ENCODE measurements at regions not wholly inside any gene's neighbourhood (a gene's known extent, or its start where the extent isn't known, plus 50 kb on each side); places are given as distances from the start of the nearest gene placed in this dataset.

DNA sequence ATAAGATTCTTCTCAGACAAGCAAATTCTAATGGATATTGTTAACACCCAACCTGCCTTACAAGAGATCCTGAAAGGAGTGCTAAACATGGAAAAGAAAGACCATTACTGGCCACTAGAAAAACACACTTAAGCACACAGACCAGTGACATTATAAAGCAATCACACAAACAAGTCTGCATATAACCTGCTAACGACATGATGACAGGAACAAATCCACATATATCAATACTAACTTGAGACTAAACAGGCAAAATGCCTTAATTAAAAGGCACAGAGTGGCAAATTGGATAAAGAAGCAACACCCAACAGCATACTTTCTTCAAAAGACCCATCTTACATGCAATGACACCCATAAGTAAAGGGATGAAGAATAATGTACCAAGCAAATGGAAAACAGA, 100.5 kb upstream of the PCDH18 start:
- DNase-seq (ENCODE audit: low spot score) = no peak

DNA sequence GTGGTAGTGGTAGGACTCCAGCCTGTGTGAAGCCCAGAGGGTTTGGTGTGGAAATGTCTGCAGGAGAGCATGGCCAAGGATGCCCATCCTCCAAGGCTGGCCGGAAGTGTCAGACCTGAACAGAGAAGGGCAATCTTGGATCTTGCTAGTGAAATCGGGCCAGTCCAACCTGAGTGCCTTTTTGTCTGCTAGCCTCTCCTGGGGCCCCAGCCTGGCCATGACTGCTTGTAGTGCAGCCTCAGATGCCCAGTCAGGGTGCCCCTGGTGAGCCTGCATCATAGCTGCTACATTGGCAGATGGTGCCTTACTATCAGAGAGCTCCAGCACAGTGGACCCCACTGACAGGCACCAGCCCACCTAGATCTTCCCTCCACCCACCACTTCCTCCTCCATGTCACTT, 99.3 kb upstream of the PCDH18 start:
- DNase-seq (ENCODE audit: low spot score) = no peak

DNA sequence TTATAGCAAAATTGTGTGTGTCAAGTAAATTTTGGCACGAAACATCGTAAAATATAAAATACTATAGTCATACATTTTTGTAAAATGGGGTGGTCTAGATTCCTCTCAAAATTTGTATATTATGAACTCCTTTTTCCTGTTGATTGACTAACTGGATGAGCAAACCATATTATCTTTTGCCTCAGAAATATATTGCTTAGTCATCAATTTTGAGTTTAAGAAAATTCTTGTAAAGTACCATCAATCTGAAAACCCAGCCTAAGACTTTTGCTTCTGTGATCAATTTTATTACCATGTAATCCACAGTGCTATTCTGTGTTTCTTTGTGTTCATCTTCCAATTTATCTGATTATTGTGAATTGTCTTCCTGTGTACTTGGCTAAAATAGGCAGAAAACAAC, 98.0 kb upstream of the PCDH18 start:
- DNase-seq (ENCODE audit: low spot score) = no peak

DNA sequence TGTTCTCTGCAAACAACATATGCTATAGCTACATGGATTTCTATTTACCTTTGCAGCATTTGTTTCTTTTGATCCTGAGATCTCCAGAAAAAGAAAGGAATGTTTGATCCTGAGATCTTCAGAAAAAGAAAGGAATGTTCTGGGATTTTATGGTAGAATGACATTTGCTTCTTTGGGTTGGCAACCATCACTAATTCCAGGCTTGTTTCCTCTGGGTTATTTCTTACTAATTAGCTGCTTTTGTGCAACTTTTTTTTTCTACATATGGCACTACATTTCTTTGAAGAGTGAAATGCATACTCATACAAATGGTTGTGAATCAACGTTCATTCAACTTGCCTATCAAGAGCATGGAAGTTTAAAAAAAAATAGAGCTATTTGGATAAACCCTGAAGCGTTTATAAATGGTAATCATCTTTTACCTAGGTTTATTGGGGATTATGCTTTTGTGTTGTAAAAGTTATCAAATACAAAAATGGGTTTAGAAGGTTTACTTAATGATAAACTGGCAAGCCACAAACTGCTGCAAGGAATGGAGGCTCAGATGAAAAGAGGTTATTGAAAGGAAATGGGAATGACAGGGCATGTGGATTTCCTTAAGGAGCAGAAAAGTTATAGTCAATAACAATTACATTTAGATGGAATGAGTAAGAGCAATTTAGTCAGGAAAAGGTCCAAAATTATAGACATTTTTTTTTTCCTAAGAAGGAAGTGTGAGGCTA, 95.6 kb upstream of the PCDH18 start:
- no peak for DNase-seq (ENCODE audit: low spot score)

DNA sequence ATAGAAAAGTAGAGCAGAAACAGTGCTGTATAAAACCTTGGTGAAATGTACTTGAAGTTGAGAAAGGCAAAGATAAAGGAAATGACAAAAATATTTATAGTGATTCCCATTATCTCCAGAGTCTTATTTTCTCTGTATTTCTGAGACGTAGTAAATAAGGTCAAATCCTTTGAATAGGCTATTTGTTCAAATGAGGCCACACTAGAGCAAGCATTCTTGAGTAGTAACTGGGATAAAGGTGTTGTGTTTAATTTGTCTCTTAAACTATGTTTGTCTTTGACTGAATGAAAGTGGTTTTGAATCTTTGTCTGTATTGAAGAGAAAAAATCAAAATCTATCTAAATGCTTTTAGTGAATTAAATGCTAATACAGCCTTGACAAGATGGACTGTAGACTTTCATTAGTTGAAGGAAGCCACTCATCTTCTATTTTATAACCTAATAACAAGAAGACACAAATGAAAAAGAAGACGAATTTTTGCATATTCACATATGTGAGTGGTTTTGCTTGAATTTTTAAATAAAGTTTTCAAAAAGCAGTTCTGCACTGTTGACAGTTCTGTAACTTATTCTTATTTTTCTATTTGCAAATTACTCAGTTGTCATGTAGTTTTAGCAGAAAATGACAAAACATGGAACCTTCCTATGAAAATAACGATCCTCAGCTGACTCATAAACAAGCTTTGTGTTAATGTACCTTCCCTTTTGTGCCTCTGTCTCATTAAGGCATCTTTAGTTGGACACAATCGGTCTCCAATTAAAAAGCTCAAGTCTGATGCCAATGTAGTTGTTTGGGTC, 94.8 kb upstream of the PCDH18 start:
- DNase-seq (ENCODE audit: low spot score) = no peak

DNA sequence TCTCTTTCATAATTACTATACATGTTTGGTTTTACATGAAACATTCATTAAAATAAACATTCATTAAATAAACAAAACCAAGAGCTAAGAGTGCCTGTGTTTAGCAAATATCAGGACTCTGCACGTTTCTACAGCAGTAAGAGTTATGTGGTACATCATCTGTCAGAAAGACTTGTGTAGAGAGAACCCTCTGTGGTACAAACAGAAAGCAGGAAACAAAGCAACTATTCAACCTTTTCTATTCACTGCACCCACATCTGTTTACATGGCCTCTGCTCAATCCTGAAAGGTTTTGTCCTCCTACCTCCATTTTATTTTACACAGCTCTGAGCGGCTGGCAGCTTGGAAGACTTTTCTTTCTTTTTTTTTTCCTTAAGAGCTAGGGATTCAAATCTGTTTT, 90.7 kb upstream of the PCDH18 start:
- DNase-seq (ENCODE audit: low spot score) = no peak

DNA sequence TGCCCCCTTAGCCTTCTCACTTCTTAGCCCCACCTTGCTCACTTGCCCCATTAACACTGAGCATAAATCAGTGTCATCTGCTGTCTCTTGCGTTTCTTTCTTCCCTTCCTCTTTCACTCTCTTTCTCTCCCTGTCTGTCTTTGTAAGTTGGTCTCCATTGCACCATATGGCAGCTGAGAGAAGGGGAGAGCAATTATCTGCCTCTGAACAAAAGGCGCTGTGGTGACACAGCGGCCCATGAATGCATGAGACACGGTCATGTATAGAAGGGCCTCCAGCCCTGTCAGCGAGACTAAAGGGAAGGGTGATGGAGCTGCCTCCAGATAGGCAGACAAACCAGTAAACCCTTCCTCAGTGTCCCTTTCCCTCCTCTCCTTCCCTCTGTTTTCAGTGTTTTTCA, 88.8 kb upstream of the PCDH18 start:
- DNase-seq (ENCODE audit: low spot score) = no peak

DNA sequence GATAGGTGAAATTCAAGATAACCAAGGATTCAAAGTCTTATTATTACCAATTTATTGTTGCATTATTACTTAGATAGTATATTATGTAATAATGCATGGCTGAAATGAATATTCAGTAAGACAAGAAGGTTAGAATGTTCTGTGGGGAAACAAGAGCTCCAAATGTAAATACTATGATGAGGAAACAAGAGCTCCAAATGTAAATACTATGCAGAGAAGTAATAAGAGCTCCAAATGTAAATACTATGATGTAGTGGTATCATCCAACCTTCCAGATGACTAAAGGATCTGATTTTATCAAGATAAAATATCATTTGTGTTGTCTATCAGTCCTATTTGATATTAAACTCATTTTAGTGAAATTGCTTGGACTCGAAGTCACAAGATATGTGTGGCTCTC, 82.2 kb upstream of the PCDH18 start:
- no peak for DNase-seq (ENCODE audit: low spot score)

DNA sequence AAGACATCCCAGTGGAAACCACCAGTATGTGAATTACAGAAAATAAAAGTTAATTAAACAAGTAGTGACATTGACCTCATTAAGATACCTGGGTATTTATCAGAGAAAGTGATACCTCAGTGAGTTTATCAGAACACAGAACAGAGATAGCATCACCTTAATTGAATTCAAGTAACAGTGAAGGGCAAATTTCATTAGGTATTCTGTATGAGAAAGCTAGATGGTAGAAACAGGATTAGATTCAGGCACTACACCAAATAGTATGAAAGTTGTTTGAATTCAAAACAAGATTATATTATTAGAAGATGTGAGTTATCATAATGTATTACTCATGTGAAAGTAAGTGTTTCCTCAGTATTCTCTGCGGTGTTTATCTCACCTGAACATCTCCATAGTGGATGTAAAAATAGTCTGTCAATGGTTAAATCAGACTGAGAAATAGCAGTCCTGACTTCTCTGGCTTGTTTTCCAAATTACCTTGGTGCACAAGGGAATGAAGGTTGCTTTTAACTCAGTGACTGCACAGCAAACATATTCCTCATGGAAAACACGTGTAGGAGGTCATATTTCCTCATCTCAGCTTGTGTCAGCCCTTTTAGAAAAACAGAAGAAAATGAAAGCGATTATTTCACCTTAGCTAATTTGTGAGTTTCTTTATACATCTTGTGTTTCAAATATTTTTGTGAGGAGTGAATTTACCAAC, 79.9 kb upstream of the PCDH18 start:
- no peak for DNase-seq (ENCODE audit: low spot score)

DNA sequence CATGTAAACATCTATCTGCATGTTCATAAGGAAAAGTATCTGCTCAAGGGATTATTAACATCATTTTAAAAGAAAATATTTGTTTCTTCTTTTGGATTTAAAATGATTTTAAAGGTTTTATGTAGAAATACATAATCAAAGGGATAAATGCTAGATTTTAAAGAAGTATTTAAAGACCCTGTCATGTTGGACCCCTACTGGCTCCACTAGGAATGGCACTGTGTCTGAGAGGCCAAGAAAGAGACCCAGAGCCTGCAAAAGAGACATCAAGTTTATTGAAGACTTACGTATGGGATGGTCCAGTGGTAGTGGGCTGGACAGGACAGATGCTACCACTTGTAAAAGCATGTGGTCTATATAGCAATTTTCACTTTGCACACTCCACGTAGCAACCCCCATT, 78.7 kb upstream of the PCDH18 start:
- no peak for DNase-seq (ENCODE audit: low spot score)

DNA sequence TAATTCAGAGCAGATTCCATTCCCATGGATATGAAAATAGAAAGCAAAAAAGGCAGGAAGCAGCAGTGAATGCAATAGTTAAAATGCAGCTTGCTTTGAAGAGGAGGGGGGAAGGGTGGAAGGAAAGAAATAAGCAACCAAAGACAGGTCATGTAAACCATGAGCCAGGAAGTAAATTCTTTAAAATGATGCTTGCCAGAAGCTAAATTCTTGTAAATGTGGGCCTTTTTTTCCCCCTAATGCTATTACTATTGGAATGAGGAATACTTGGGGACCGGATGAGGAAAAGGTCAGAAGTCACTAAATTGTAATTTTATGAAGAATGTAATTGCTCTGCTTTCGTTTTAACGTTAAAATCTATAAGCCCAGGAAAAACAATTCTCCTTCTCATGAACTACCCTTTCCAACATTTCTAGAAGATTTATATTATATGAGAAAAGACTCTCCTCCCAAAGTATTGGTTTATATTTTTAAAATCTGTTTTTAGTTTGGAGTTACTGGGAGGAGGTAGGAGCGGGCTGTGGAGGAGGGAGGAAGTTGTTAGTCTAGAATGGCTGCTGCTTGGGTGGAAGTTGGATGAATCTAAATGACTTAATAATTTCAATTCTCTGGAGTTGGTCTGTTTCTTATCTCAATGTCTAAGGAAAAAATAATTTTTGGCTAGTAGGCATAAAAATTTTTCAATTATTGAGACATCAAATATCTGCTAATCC, 77.6 kb upstream of the PCDH18 start:
- no peak for DNase-seq (ENCODE audit: low spot score)

DNA sequence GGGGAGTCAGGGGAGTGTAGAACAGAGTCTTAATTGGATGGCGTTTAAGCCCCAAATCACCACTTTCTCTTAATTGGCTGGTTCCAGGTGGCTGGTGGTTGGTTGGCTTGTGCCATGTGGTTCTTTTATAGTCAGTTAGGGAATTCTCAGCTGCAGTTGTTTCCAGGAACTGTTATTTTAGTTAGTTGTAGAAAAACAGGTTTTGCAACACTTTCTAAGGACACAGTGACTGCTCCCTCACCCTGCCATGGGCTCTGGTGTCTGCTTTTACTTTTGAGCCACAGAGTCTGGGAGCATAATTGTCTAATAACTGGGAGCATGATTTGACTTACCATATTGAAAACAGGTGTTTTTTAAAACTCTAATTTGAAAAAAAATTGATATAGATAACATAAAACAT, 75.8 kb upstream of the PCDH18 start:
- no peak for DNase-seq (ENCODE audit: low spot score)

DNA sequence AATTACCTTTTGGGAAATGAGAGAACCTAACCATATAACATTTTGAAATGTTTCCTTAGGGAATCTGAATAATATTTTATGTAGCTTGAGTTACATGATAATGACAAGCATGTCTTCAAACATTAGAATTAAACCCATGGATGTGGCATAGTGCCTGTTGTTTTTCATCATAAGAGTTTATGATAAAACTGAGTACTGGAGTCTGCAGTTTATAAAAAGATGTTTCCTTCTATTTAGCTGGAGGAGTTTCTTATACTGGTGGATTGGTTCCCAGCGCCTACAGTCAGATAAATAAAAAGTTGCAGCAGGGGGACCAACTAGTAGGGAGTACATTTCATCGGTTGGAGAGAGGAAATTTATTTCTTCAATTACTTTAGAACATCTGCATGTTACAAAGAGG, 70.1 kb upstream of the PCDH18 start:
- no peak for DNase-seq (ENCODE audit: low spot score)

DNA sequence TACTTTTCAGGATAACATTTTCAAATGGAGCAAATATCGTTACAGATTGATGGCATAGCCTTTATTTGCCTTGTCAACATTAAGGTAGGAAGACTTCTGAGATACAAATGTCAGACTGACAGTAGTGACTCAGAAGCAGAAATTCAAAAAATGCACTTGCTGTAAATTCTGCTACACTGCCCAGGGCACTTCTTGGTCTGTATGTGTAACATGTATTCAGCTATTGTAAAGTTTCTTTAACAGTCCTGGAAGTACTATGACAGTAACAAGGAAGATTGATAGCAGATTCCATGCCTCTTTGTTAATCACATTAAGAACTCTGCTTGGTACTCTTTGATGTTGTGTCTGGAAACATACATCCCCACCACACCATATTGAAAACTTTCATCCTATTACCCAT, 69.6 kb upstream of the PCDH18 start:
- no peak for DNase-seq (ENCODE audit: low spot score)

DNA sequence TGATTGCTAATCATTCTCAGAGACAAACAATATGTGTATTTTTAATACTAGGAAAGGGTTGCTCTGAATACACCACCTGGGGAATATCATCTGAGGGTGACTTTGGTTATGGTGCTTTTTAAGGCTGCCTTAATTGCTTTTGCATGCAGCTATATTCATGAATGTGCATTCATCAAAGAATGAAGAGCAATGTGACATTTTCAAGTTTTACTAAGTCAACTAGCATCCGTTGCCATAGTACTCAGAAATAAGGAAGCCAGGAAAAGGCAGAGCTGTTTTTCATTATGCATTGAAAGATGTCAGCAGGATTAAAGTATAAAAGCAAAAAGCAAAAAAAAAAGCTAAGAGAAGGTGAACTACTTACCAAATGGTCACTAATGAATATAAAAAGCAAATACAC, 67.4 kb upstream of the PCDH18 start:
- DNase-seq (ENCODE audit: low spot score) = no peak

DNA sequence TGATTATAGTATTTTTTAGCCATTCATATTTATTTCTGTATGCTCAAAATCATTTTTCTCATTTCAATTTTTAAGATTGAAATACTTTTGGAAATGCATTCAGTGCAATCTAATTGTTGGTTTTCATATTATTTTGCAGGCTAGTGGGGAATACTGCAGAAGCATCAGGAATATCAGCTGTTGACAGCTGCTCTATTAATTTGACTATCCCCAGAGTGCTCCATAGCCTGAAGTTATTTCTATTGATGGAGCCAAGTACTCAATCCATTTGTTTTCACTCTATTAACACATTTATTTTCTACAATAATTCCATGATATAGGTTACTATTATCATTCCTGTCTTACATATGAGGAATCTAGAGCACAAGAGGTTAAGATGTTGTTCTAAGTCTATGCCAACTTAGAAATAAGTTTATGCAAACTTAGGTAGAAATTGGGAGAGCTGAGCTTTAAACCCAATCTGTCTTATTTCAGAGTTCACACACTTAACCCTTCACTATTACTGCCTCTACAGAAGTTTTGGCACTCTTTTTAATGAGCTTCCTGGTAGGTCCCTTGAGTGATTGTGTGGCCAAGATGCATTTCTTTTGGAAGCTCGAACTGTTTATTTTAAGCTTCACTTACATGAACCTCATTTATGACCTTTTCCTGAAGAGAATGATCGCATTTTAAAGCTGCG, 65.6 kb upstream of the PCDH18 start:
- DNase-seq (ENCODE audit: low spot score) = no peak

DNA sequence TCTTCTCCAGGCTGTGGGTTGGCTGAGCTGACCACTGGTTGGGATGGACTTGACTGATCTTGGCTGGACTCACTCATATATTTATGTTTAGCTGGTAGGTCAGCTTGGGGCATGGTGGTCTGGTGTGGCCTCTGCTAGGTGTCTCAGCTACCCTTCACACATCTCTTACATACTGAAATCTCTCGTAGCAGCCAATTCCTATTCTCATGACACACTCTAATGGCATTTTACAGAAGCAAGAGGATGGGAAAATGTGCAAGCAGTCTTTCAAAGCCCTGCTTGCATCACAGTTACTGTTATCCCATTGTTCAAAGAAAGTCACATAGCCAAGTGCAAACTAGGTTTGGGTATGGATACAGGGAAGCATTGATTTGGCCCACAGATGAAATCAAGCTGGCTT, 55.5 kb upstream of the PCDH18 start:
- DNase-seq (ENCODE audit: low spot score) = no peak

DNA sequence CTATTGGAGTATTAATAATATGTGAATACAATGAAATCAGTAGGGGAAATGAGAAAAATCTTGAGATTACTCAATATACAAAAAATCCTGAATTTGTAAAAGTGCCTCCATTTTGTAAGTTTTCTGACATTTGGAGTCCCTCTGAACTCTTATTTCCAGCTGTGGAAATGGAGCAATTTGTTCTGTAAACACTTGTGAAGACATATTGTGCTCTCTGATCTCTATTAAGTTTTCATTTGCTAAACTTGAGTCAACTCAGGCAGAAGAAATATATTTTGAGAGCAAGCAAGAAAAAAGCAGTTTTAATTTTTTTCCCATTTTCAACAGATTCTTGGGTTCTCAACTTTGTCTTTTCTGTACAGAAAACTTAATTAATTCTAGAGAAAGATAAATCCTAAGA, 51.4 kb upstream of the PCDH18 start:
- no peak for DNase-seq (ENCODE audit: low spot score)
